ENCODE measurements at regions not wholly inside any gene's neighbourhood (a gene's known extent, or its start where the extent isn't known, plus 50 kb on each side); places are given as distances from the start of the nearest gene placed in this dataset.
A peak's percentile ranks its signal among the peaks of the same experiment; 100 is the strongest.
"Not testable (repeated sequence)": the region's sequence is repeated elsewhere in the genome, so short reads cannot be mapped to it uniquely, and the experiment has no call there.

DNA sequence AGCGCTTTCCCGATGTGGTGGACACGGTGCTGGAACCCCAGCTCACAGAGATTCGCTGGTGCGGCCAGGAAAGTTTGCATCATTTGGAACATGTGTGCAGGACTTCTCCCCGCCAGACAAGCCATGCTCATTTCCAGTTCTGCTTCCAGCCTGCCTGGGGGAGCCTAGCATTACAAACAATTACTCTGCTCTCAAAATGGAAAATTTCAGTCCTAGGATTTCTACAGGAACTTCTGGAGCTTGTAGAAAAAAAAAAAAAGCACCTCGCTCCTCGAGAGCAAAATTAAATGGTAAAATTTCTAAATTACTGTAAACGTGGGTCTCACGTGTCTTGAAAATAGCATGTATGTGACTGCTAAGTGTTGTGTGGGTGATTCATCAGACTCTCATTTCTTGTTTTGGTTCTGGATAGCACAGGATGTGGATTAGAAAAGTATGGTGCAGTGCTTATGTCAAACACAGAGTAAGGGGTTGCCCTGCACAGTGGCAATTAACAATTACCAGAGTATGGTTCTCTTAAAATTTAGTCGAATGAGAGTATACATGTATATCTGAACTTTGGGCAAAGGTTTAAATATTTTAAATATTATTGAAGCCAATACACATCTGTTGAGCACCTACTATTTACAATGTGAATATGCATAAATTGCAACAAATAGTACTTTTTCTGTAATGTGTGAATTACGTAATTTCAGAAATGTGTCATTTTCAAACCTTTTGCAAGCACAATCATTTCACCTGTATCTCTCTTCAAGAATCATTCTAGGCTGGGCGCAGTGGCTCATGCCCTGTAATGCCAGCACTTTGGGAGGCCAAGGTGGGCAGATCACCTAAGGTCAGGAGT, 61.8 kb upstream of the PTGFRN start:
- peak overlapping the region in 1 of 5 donors; percentile 20 for H3K4me3 ChIP-seq (ENCODE audit: low read depth in 1 of 5, low read length in 5 of 5)
- peaks cover 0 to 4% (median 0%) of the 10 kb centered on the region in 5 donors for H3K9me3 ChIP-seq (ENCODE audit: control insufficient read depth in 5 of 5, low read length in 5 of 5)
- peaks cover 0 to 3% (median 0%) of the 10 kb centered on the region in 5 donors for H3K27me3 ChIP-seq (ENCODE audit: control insufficient read depth in 5 of 5, insufficient read depth in 4 of 5, low read length in 5 of 5)
- peak overlapping the region in 1 of 5 donors; percentile 13 for H3K9ac ChIP-seq (ENCODE audit: low read length in 5 of 5)
- H3K36me3 ChIP-seq (ENCODE audit: control insufficient read depth in 5 of 5, insufficient read depth in 5 of 5, low read length in 5 of 5), result no peaks in the 10 kb centered on the region
- peak overlapping the region; percentile 39 for H3K27ac ChIP-seq (ENCODE audit: low read depth, low read length)
- H3K4me1 ChIP-seq (ENCODE audit: control insufficient read depth in 5 of 5, insufficient read depth in 5 of 5, low read length in 5 of 5), result peaks cover 0 to 11% (median 6%) of the 10 kb centered on the region in 5 donors

DNA sequence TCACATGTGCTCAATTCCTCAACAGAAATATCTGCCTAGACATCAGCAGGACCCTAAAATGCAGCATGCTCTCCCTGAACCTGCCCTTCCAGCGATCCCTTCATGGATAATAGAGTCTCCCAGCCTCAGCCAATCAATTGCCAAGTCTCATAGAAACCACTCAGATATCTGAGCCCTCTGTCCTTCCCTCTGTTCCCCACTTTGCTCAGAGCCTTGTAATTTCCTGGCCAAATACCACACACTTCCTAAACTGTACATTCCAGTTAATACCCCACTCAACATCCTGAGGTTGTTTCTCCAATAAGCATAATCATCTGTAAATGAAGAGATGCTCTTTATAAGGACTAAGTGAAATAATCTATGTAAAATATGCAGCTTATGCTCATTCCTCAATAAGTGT, 59.3 kb upstream of the PTGFRN start:
- Histone ChIP-seq H3K9ac (ENCODE audit: low read length in 5 of 5) (no peak overlapping the region), H3K27ac (ENCODE audit: low read depth, low read length) (no peak overlapping the region), H3K9me3 (ENCODE audit: control insufficient read depth in 5 of 5, low read length in 5 of 5) (no peaks in the 10 kb centered on the region), H3K4me1 (ENCODE audit: control insufficient read depth in 5 of 5, insufficient read depth in 5 of 5, low read length in 5 of 5) (peaks cover 5 to 27% (median 10%) of the 10 kb centered on the region in 5 donors), H3K27me3 (ENCODE audit: control insufficient read depth in 5 of 5, insufficient read depth in 4 of 5, low read length in 5 of 5) (peaks cover 0 to 3% (median 0%) of the 10 kb centered on the region in 5 donors), H3K36me3 (ENCODE audit: control insufficient read depth in 5 of 5, insufficient read depth in 5 of 5, low read length in 5 of 5) (no peaks in the 10 kb centered on the region), H3K4me3 (ENCODE audit: low read depth in 1 of 5, low read length in 5 of 5) (no peak overlapping the region)

DNA sequence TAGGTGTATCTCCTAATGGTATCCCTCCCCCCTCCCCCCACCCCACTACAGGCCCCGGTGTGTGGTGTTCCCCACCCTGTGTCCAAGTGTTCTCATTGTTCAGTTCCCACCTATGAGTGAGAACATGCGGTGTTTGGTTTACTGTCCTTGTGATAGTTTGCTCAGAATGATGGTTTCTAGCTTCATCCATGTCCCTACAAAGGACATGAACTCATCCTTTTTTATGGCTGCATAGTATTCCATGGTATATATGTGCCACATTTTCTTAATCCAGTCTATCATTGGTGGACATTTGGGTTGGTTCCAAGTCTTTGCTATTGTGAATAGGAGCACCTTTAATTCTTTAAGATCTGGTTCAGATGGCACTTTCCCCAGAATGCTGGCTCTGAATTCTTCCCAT, 58.5 kb upstream of the PTGFRN start:
- H3K9ac ChIP-seq (ENCODE audit: low read length in 5 of 5); H3K27ac ChIP-seq (ENCODE audit: low read depth, low read length); H3K4me3 ChIP-seq (ENCODE audit: low read depth in 1 of 5, low read length in 5 of 5); H3K36me3 ChIP-seq (ENCODE audit: control insufficient read depth in 5 of 5, insufficient read depth in 5 of 5, low read length in 5 of 5); H3K27me3 ChIP-seq (ENCODE audit: control insufficient read depth in 5 of 5, insufficient read depth in 4 of 5, low read length in 5 of 5); H3K9me3 ChIP-seq (ENCODE audit: control insufficient read depth in 5 of 5, low read length in 5 of 5): not testable (repeated sequence)
- H3K4me1 ChIP-seq (ENCODE audit: control insufficient read depth in 5 of 5, insufficient read depth in 5 of 5, low read length in 5 of 5), result peaks cover 5 to 32% (median 11%) of the 10 kb centered on the region in 5 donors

DNA sequence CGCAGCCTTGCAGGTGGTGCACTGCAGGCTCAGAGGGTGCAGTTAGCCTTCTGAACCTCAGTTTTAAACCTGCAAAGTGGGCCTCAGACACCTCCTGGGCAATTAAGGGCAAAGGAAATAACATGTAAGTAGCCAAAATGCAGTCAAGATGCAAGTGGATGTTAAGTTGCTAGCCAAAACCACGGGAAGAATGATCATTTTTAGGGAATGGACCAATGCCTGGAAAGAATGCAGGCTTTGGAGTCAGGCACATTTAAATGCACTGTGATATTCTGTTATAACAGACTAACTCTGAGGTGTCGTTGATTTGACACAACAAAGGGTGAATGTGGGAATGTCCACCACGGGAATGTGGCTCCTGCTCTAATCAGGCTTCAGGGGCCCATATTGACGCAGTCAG, 57.9 kb upstream of the PTGFRN start:
- Histone ChIP-seq H3K27me3 (ENCODE audit: control insufficient read depth in 5 of 5, insufficient read depth in 4 of 5, low read length in 5 of 5) (no peaks in the 10 kb centered on the region), H3K27ac (ENCODE audit: low read depth, low read length) (no peak overlapping the region), H3K4me3 (ENCODE audit: low read depth in 1 of 5, low read length in 5 of 5) (no peak overlapping the region), H3K9ac (ENCODE audit: low read length in 5 of 5) (no peak overlapping the region), H3K4me1 (ENCODE audit: control insufficient read depth in 5 of 5, insufficient read depth in 5 of 5, low read length in 5 of 5) (peaks cover 5 to 32% (median 11%) of the 10 kb centered on the region in 5 donors), H3K9me3 (ENCODE audit: control insufficient read depth in 5 of 5, low read length in 5 of 5) (no peaks in the 10 kb centered on the region), H3K36me3 (ENCODE audit: control insufficient read depth in 5 of 5, insufficient read depth in 5 of 5, low read length in 5 of 5) (no peaks in the 10 kb centered on the region)

DNA sequence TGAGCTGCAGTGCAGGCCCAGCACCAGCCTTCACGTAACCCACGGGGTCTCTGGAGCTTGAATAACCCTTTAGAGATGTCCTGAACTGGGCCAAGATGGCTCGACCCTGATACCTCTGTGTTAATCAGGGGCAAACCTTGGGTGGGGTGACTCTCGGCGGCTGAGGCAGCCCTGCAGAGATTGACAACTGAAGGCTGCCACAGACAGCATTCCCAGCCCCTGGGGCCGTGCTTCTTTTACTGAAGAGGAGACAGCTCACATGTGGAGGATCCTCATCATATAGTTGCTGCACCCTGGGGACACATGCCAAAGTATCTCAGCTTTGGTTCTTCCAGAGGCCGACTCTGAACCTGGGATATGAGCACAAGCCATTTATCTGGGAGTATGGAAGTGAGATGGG, 57.3 kb upstream of the PTGFRN start:
- H3K4me1 ChIP-seq (ENCODE audit: control insufficient read depth in 5 of 5, insufficient read depth in 5 of 5, low read length in 5 of 5), result peaks cover 5 to 31% (median 11%) of the 10 kb centered on the region in 5 donors

DNA sequence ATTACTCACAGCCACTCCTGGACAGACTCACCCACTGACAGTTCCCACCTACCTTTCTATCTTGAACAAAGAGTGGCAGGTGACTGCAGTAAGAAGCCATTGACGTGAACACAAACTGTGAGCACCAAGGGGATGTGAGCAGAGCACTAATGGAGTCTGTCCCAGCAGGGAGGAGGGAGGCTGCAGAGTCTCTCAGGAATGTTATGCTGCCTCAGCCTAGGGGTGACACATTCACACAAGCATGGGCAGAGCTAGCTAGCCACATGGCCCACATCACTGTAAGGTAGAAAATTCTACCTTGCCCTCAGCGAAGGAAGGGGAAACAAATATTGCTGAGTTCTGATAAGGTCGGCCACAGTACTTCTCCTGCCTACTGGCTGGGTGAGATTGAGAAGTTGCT, 56.8 kb upstream of the PTGFRN start:
- Histone ChIP-seq H3K36me3 (ENCODE audit: control insufficient read depth in 5 of 5, insufficient read depth in 5 of 5, low read length in 5 of 5) (no peaks in the 10 kb centered on the region), H3K9me3 (ENCODE audit: control insufficient read depth in 5 of 5, low read length in 5 of 5) (no peaks in the 10 kb centered on the region), H3K4me1 (ENCODE audit: control insufficient read depth in 5 of 5, insufficient read depth in 5 of 5, low read length in 5 of 5) (peaks cover 3 to 26% (median 11%) of the 10 kb centered on the region in 5 donors), H3K9ac (ENCODE audit: low read length in 5 of 5) (no peak overlapping the region), H3K27ac (ENCODE audit: low read depth, low read length) (no peak overlapping the region), H3K27me3 (ENCODE audit: control insufficient read depth in 5 of 5, insufficient read depth in 4 of 5, low read length in 5 of 5) (no peaks in the 10 kb centered on the region), H3K4me3 (ENCODE audit: low read depth in 1 of 5, low read length in 5 of 5) (no peak overlapping the region)

More for the DNA sequence above, 57.3 kb upstream of the PTGFRN start:
- Histone ChIP-seq H3K9ac (ENCODE audit: low read length in 5 of 5) (no peak overlapping the region), H3K4me3 (ENCODE audit: low read depth in 1 of 5, low read length in 5 of 5) (no peak overlapping the region), H3K27ac (ENCODE audit: low read depth, low read length) (no peak overlapping the region), H3K27me3 (ENCODE audit: control insufficient read depth in 5 of 5, insufficient read depth in 4 of 5, low read length in 5 of 5) (no peaks in the 10 kb centered on the region), H3K9me3 (ENCODE audit: control insufficient read depth in 5 of 5, low read length in 5 of 5) (no peaks in the 10 kb centered on the region), H3K36me3 (ENCODE audit: control insufficient read depth in 5 of 5, insufficient read depth in 5 of 5, low read length in 5 of 5) (no peaks in the 10 kb centered on the region)

DNA sequence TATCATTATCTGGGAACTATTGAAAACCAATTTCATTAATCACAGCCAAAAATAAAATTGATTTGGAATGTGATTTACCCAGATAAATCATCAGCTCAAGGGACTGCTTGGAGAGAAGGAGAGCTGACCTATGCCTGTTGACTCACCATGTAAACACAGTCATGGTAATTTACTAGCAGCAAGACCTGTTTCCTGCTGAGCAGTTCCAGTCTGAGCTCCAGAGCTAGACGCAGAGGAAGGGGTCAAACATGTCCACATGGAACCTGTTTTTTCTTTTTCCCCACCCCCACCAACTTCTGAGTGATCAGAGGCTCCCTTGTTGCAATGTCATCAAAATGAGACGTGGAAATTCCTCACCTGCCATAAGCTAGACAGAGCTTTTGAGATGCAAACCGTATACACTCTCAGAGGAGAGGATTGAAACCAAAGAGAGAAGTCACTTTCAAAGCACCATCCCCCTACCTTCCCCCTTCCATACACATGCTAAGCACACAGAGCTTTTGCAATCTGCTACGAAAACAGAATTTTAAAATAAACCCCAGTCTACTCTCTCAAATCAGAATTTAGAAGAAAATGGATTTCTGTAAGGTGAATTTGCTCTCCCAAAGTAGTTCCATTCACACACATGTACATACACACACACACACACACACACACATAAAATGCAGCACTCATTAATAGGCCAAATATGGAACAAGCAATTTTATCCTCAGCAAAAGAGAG, 55.9 kb upstream of the PTGFRN start:
- H3K36me3 ChIP-seq (ENCODE audit: control insufficient read depth in 5 of 5, insufficient read depth in 5 of 5, low read length in 5 of 5), result no peaks in the 10 kb centered on the region
- H3K27me3 ChIP-seq (ENCODE audit: control insufficient read depth in 5 of 5, insufficient read depth in 4 of 5, low read length in 5 of 5), result no peaks in the 10 kb centered on the region
- H3K4me1 ChIP-seq (ENCODE audit: control insufficient read depth in 5 of 5, insufficient read depth in 5 of 5, low read length in 5 of 5), result peaks cover 2 to 24% (median 11%) of the 10 kb centered on the region in 5 donors
- H3K9ac ChIP-seq (ENCODE audit: low read length in 5 of 5), result no peak overlapping the region
- H3K9me3 ChIP-seq (ENCODE audit: control insufficient read depth in 5 of 5, low read length in 5 of 5), result no peaks in the 10 kb centered on the region
- no peak overlapping the region for H3K4me3 ChIP-seq (ENCODE audit: low read depth in 1 of 5, low read length in 5 of 5)
- H3K27ac ChIP-seq (ENCODE audit: low read depth, low read length), result no peak overlapping the region

DNA sequence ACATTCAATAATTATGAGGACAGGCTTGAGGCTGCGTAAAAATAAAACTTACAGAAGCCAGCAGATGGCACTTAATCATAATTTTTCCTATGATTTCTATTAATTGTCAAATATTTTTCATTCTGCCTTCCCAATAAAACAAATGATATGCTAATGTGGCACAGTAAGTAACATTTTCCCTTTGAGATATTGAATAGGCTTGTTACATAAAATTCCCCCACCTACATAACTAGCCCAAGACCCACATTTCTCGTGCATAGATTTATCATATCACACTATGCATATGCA, 55.4 kb upstream of the PTGFRN start:
- Histone ChIP-seq H3K9me3 (ENCODE audit: control insufficient read depth in 5 of 5, low read length in 5 of 5) (no peaks in the 10 kb centered on the region), H3K36me3 (ENCODE audit: control insufficient read depth in 5 of 5, insufficient read depth in 5 of 5, low read length in 5 of 5) (no peaks in the 10 kb centered on the region), H3K4me1 (ENCODE audit: control insufficient read depth in 5 of 5, insufficient read depth in 5 of 5, low read length in 5 of 5) (peaks cover 0 to 21% (median 11%) of the 10 kb centered on the region in 5 donors), H3K27ac (ENCODE audit: low read depth, low read length) (no peak overlapping the region), H3K27me3 (ENCODE audit: control insufficient read depth in 5 of 5, insufficient read depth in 4 of 5, low read length in 5 of 5) (no peaks in the 10 kb centered on the region), H3K9ac (ENCODE audit: low read length in 5 of 5) (no peak overlapping the region), H3K4me3 (ENCODE audit: low read depth in 1 of 5, low read length in 5 of 5) (no peak overlapping the region)

DNA sequence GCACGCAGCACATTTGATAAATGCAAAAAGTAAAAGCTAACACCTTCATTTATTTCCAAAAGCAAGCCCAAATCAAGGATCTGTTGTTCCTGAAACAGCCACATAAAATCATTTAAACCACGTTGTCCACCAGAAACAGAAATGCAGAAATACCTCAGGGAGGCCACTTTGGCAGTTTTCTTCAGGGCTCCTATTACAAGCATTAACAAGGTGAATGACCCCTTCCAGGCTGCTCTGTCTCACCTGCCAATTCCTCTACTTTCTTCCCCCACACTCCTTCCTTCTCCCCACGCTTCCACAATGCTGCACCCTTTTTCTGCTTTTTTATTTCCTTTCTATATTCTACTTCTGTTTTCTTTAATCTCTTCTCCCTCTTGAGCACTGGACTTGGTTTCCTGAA, 55.0 kb upstream of the PTGFRN start:
- Histone ChIP-seq H3K27ac (ENCODE audit: low read depth, low read length) (no peak overlapping the region), H3K9ac (ENCODE audit: low read length in 5 of 5) (no peak overlapping the region), H3K4me3 (ENCODE audit: low read depth in 1 of 5, low read length in 5 of 5) (no peak overlapping the region), H3K9me3 (ENCODE audit: control insufficient read depth in 5 of 5, low read length in 5 of 5) (no peaks in the 10 kb centered on the region), H3K27me3 (ENCODE audit: control insufficient read depth in 5 of 5, insufficient read depth in 4 of 5, low read length in 5 of 5) (no peaks in the 10 kb centered on the region), H3K36me3 (ENCODE audit: control insufficient read depth in 5 of 5, insufficient read depth in 5 of 5, low read length in 5 of 5) (no peaks in the 10 kb centered on the region), H3K4me1 (ENCODE audit: control insufficient read depth in 5 of 5, insufficient read depth in 5 of 5, low read length in 5 of 5) (peaks cover 0 to 21% (median 11%) of the 10 kb centered on the region in 5 donors)

DNA sequence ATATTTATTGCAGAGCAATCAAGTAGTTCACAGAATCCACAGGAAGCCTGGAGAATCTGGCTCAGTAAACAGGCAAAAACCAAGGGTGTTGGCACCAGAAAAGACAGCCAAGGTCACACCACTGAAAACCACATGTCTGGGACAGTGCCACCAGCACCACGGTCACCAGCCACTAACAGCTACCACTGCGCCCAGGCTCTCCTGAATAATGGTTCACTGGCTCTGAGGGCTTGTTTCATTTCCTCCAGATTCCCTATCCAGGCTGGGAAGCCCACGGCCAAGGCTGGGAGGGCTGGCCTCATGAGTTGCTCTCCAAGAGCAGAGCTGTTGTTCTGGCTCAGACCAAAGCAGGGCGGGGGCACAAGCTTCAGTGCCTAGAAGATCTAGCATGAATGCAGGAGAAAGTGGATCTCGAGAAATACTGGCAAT, 54.5 kb upstream of the PTGFRN start:
- Histone ChIP-seq H3K9ac (ENCODE audit: low read length in 5 of 5) (no peak overlapping the region), H3K9me3 (ENCODE audit: control insufficient read depth in 5 of 5, low read length in 5 of 5) (no peaks in the 10 kb centered on the region), H3K27me3 (ENCODE audit: control insufficient read depth in 5 of 5, insufficient read depth in 4 of 5, low read length in 5 of 5) (no peaks in the 10 kb centered on the region), H3K36me3 (ENCODE audit: control insufficient read depth in 5 of 5, insufficient read depth in 5 of 5, low read length in 5 of 5) (no peaks in the 10 kb centered on the region), H3K27ac (ENCODE audit: low read depth, low read length) (no peak overlapping the region), H3K4me1 (ENCODE audit: control insufficient read depth in 5 of 5, insufficient read depth in 5 of 5, low read length in 5 of 5) (peaks cover 0 to 21% (median 11%) of the 10 kb centered on the region in 5 donors), H3K4me3 (ENCODE audit: low read depth in 1 of 5, low read length in 5 of 5) (no peak overlapping the region)

All from subcutaneous abdominal adipose tissue (tissue), 5 donors.